ENCODE measurements at regions not wholly inside any gene's neighbourhood (a gene's known extent, or its start where the extent isn't known, plus 50 kb on each side); places are given as distances from the start of the nearest gene placed in this dataset.
"Not testable (repeated sequence)": the region's sequence is repeated elsewhere in the genome, so short reads cannot be mapped to it uniquely, and the experiment has no call there.

- TF ChIP-seq CTCF (IDR thresholded peaks at IDR 0.05), result peak; percentile 41 to 59 (median 54)
- TF ChIP-seq POLR2A (IDR thresholded peaks at IDR 0.05), result not testable (repeated sequence)
These were observed 415.7 kb downstream of the DIRAS2 start for GRCh38 chr9:90226839-90227338.
